ENCODE measurements at regions not wholly inside any gene's neighbourhood (a gene's known extent, or its start where the extent isn't known, plus 50 kb on each side); places are given as distances from the start of the nearest gene placed in this dataset.
"Not testable (repeated sequence)": the region's sequence is repeated elsewhere in the genome, so short reads cannot be mapped to it uniquely, and the experiment has no call there.

GRCh38 chrX:124426288-124427169 lies 80.2 kb downstream of the SH2D1A start:
- intact Hi-C loops (cut with micrococcal nuclease): no loop called here

- intact Hi-C loops (cut with micrococcal nuclease): no loop called here
These were observed 86.8 kb downstream of the SH2D1A start for GRCh38 chrX:124433186-124433585.

GRCh38 chrX:124435616-124436015 lies 89.3 kb downstream of the SH2D1A start:
- intact Hi-C loops (cut with micrococcal nuclease): no loop called here

GRCh38 chrX:124440695-124441094 lies 94.3 kb downstream of the SH2D1A start:
- intact Hi-C loops (cut with micrococcal nuclease): no loop called here

- intact Hi-C loops (cut with micrococcal nuclease): no loop called here
These were observed 95.7 kb downstream of the SH2D1A start for GRCh38 chrX:124441971-124442590.

GRCh38 chrX:124455966-124456365 lies 109.6 kb downstream of the SH2D1A start:
- intact Hi-C loops (cut with micrococcal nuclease): no loop called here

GRCh38 chrX:124459851-124460250 lies 113.5 kb downstream of the SH2D1A start:
- intact Hi-C loops (cut with micrococcal nuclease): not testable (repeated sequence)

GRCh38 chrX:124462931-124463330 lies 116.6 kb downstream of the SH2D1A start:
- intact Hi-C loops (cut with micrococcal nuclease): no loop called here

GRCh38 chrX:124467202-124467601 lies 120.8 kb downstream of the SH2D1A start:
- intact Hi-C loops (cut with micrococcal nuclease): no loop called here

GRCh38 chrX:124475358-124475757 lies 129.0 kb downstream of the SH2D1A start:
- intact Hi-C loops (cut with micrococcal nuclease): no loop called here

- intact Hi-C loops (cut with micrococcal nuclease): no loop called here
These were observed 130.2 kb downstream of the SH2D1A start for GRCh38 chrX:124476562-124476961.

GRCh38 chrX:124478046-124478445 lies 131.7 kb downstream of the SH2D1A start:
- intact Hi-C loops (cut with micrococcal nuclease): no loop called here

GRCh38 chrX:124488412-124489161 lies 142.2 kb downstream of the SH2D1A start:
- intact Hi-C loops (cut with micrococcal nuclease): no loop called here

GRCh38 chrX:124493984-124494383 lies 147.6 kb downstream of the SH2D1A start:
- intact Hi-C loops (cut with micrococcal nuclease): no loop called here

GRCh38 chrX:124497386-124497785 lies 151.0 kb downstream of the SH2D1A start:
- intact Hi-C loops (cut with micrococcal nuclease): no loop called here

- intact Hi-C loops (cut with micrococcal nuclease): no loop called here
These were observed 155.2 kb downstream of the SH2D1A start for GRCh38 chrX:124501586-124501985.

- intact Hi-C loops (cut with micrococcal nuclease): no loop called here
These were observed 155.8 kb downstream of the SH2D1A start for GRCh38 chrX:124502166-124502565.

- intact Hi-C loops (cut with micrococcal nuclease): no loop called here
These were observed 156.2 kb downstream of the SH2D1A start for GRCh38 chrX:124502599-124502998.

GRCh38 chrX:124504111-124504983 lies 158.0 kb downstream of the SH2D1A start:
- intact Hi-C loops (cut with micrococcal nuclease): no loop called here

- intact Hi-C loops (cut with micrococcal nuclease): no loop called here
These were observed 159.7 kb downstream of the SH2D1A start for GRCh38 chrX:124506066-124506465.

GRCh38 chrX:124507246-124507645 lies 160.9 kb downstream of the SH2D1A start:
- intact Hi-C loops (cut with micrococcal nuclease): no loop called here
